H1 (cell line): ENCODE measurements at regions not wholly inside any gene's neighbourhood (a gene's known extent, or its start where the extent isn't known, plus 50 kb on each side); places are given as distances from the start of the nearest gene placed in this dataset.

ENCODE experiments used
- CTCF ChIA-PET: fragments of 300-600 bp; sonication (Branson Sonifier 250); formaldehyde crosslinking; loops from one replicate; lab custom pipeline; 2021; ENCODE audit not compliant: partially characterized antibody; lab: Charles Lee
- POLR2A ChIA-PET: fragments of 300-600 bp; sonication (Branson Sonifier 250); formaldehyde crosslinking; loops from one replicate; lab custom pipeline; 2021; ENCODE audit warnings: inconsistent platforms; ENCODE audit not compliant: partially characterized antibody; lab: Charles Lee
- DNase-seq, 2 experiments: peaks; one replicate each; pipeline versions ENCODE4 v3.0.0 to v3.0.0-alpha.2; 2010 to 2022; ENCODE audit warnings: low spot score in 2 of 2, low read depth in 1 of 2, mixed read lengths in 1 of 2
- FAIRE-seq: peaks from 2 replicates; lab custom pipeline; 2011; peaks lifted over from hg19 to GRCh38; lab: Jason Lieb, UNC
- H2AFZ ChIP-seq: 2 replicates; pipeline ENCODE4 v1.8.1; 2012; ENCODE audit warnings: low read length, inconsistent platforms
- H2AK5ac ChIP-seq: 2 replicates; pipeline ENCODE4 v1.6.1; 2013; ENCODE audit warnings: low read depth, low read length
- H2BK120ac ChIP-seq: replicated peaks from 2 replicates; pipeline ENCODE3; 2013; ENCODE audit warnings: low read depth, low read length, inconsistent platforms
- H2BK12ac ChIP-seq: 2 replicates; pipeline ENCODE4 v1.6.1; 2013; ENCODE audit warnings: low read depth, low read length
- H2BK15ac ChIP-seq: 2 replicates; pipeline ENCODE4 v1.6.1; 2013; ENCODE audit warnings: low read length
- H2BK20ac ChIP-seq: 2 replicates; pipeline ENCODE4 v1.6.1; 2013; ENCODE audit warnings: low read length
- H2BK5ac ChIP-seq: 2 replicates; pipeline ENCODE4 v1.6.1; 2013; ENCODE audit warnings: low read depth, low read length
- H3K14ac ChIP-seq: 2 replicates; pipeline ENCODE4 v1.6.1; 2013; ENCODE audit warnings: inconsistent platforms; ENCODE audit not compliant: insufficient read length
- H3K18ac ChIP-seq: 2 replicates; pipeline ENCODE4 v1.6.1; 2013; ENCODE audit warnings: low read length; ENCODE audit errors: extremely low read depth
- H3K23ac ChIP-seq: 2 replicates; pipeline ENCODE4 v1.6.1; 2013; ENCODE audit warnings: inconsistent platforms; ENCODE audit not compliant: insufficient read length
- H3K23me2 ChIP-seq: 2 replicates; pipeline ENCODE4 v1.6.1; 2013; ENCODE audit warnings: low read depth, low read length
- H3K27ac ChIP-seq: 2 replicates; pipeline ENCODE4 v1.6.1; 2011; ENCODE audit warnings: low read depth, low read length, inconsistent platforms
- H3K27me3 ChIP-seq, 4 experiments: replicated peaks in 1 of 4; 1 replicate in 1 of 4; 2 replicates in 3 of 4; pipeline versions ENCODE4 v1.6.1 to v1.8.1; 2011 to 2013; ENCODE audit warnings: low read length in 3 of 4, mild to moderate bottlenecking in 3 of 4, inconsistent platforms in 2 of 4, mixed read lengths in 2 of 4, moderate library complexity in 1 of 4; ENCODE audit not compliant: control insufficient read depth in 3 of 4, insufficient read depth in 3 of 4; ENCODE audit errors: extremely low read depth in 1 of 4
- H3K36me3 ChIP-seq, 4 experiments: 2 replicates each; pipeline versions ENCODE4 v1.6.1 to v1.8.1; 2011 to 2013; ENCODE audit warnings: mild to moderate bottlenecking in 4 of 4, low read length in 3 of 4, moderate library complexity in 2 of 4, control low read depth in 1 of 4, inconsistent platforms in 1 of 4; ENCODE audit not compliant: insufficient read depth in 4 of 4, control insufficient read depth in 2 of 4
- H3K4ac ChIP-seq: replicated peaks from 2 replicates; pipeline ENCODE3; 2013; ENCODE audit warnings: low read length, low read depth, mixed read lengths, inconsistent platforms; ENCODE audit not compliant: insufficient read length
- H3K4me1 ChIP-seq, 4 experiments: replicated peaks in 1 of 4; 1 replicate in 1 of 4; 2 replicates in 3 of 4; pipeline versions ENCODE4 v1.6.1 to v1.8.1; 2011 to 2013; ENCODE audit warnings: low read length in 3 of 4, inconsistent platforms in 2 of 4, mixed read lengths in 1 of 4; ENCODE audit not compliant: insufficient read depth in 4 of 4, control insufficient read depth in 3 of 4
- H3K4me2 ChIP-seq, 2 experiments: 2 replicates each; pipeline versions ENCODE4 v1.6.1 to v1.8.1; 2011 to 2013; ENCODE audit warnings: low read depth in 2 of 2, low read length in 2 of 2, control low read depth in 1 of 2, inconsistent platforms in 1 of 2, mild to moderate bottlenecking in 1 of 2; ENCODE audit not compliant: insufficient read depth in 1 of 2
- H3K4me3 ChIP-seq, 4 experiments: fragments of 200-600, 300-600 bp in 1 of 4; sonication (generic), shearing (Covaris generic), sonication (Bioruptor Twin) in 1 of 4; 2 replicates each; pipeline versions ENCODE4 v1.5.1 to v1.8.1; 2011 to 2016; ENCODE audit warnings: low read length in 4 of 4, low read depth in 3 of 4, control low read depth in 2 of 4, inconsistent platforms in 2 of 4, mild to moderate bottlenecking in 2 of 4, mixed read lengths in 1 of 4, moderate library complexity in 1 of 4; ENCODE audit not compliant: insufficient read depth in 2 of 4; ENCODE audit errors: extremely low read depth in 1 of 4
- H3K56ac ChIP-seq: replicated peaks from 2 replicates; pipeline ENCODE3; 2013; ENCODE audit warnings: low read depth, mild to moderate bottlenecking, mixed read lengths, low read length, inconsistent platforms; ENCODE audit not compliant: insufficient read length
- H3K79me1 ChIP-seq: 2 replicates; pipeline ENCODE4 v1.6.1; 2013; ENCODE audit warnings: low read depth, low read length, control low read depth
- H3K79me2 ChIP-seq, 2 experiments: 2 replicates each; pipeline versions ENCODE4 v1.6.1 to v1.8.1; 2012 to 2013; ENCODE audit warnings: low read length in 2 of 2, mild to moderate bottlenecking in 2 of 2, inconsistent platforms in 1 of 2; ENCODE audit not compliant: insufficient read depth in 2 of 2, control insufficient read depth in 1 of 2
- H3K9ac ChIP-seq, 4 experiments: replicated peaks in 1 of 4; 1 replicate in 1 of 4; 2 replicates in 3 of 4; pipeline versions ENCODE4 v1.6.1 to v1.8.1; 2011 to 2013; ENCODE audit warnings: low read depth in 3 of 4, low read length in 3 of 4, control low read depth in 2 of 4, mild to moderate bottlenecking in 2 of 4, moderate library complexity in 2 of 4, inconsistent platforms in 1 of 4; ENCODE audit errors: extremely low read depth in 1 of 4
- H3K9me3 ChIP-seq, 2 experiments: 2 replicates each; pipeline versions ENCODE4 v1.6.1 to v1.8.1; 2012 to 2013; ENCODE audit warnings: mild to moderate bottlenecking in 2 of 2, moderate library complexity in 2 of 2, control low read depth in 1 of 2, inconsistent platforms in 1 of 2, low read depth in 1 of 2, low read length in 1 of 2, mixed read lengths in 1 of 2; ENCODE audit not compliant: insufficient read depth in 2 of 2
- H4K20me1 ChIP-seq, 2 experiments: replicated peaks in 1 of 2; 2 replicates each; pipeline versions ENCODE3 to v1.8.1; 2011 to 2013; ENCODE audit warnings: inconsistent platforms in 2 of 2, low read length in 2 of 2, mild to moderate bottlenecking in 1 of 2; ENCODE audit not compliant: insufficient read depth in 2 of 2, control insufficient read depth in 1 of 2
- H4K5ac ChIP-seq: 2 replicates; pipeline ENCODE4 v1.6.1; 2013; ENCODE audit warnings: low read length, low read depth, mixed read lengths, inconsistent platforms; ENCODE audit not compliant: insufficient read length
- H4K8ac ChIP-seq: 2 replicates; pipeline ENCODE4 v1.8.0; 2013; ENCODE audit warnings: mild to moderate bottlenecking, moderate library complexity, low read length, inconsistent platforms; ENCODE audit not compliant: insufficient read depth; ENCODE audit errors: extremely low read depth
- H4K91ac ChIP-seq: replicated peaks from 2 replicates; pipeline ENCODE3; 2013; ENCODE audit warnings: low read length, mixed read lengths, inconsistent platforms; ENCODE audit not compliant: insufficient read length
- BACH1 ChIP-seq: IDR thresholded peaks from 2 replicates; pipeline ENCODE4 v1.6.1; 2012; ENCODE audit warnings: low read length, improper control_type of control experiment
- BRCA1 ChIP-seq: IDR thresholded peaks from 2 replicates; pipeline ENCODE4 v1.6.1; 2012; ENCODE audit warnings: low read depth, low read length, improper control_type of control experiment
- CBX5 ChIP-seq: fragments of 300-800, 300-1000 bp; sonication (generic); IDR thresholded peaks from 2 replicates; pipeline ENCODE4 v1.7.1; 2016; ENCODE audit warnings: antibody characterized with exemption, low read length, low read depth
- FOSL1 ChIP-seq: IDR thresholded peaks from 2 replicates; pipeline ENCODE4 v1.6.1; 2011; ENCODE audit warnings: mild to moderate bottlenecking, low read depth, low read length, moderate library complexity; ENCODE audit not compliant: insufficient read depth
- POLR2AphosphoS5 ChIP-seq: IDR thresholded peaks from 2 replicates; pipeline ENCODE4 v1.6.1; 2011; ENCODE audit warnings: low read depth, low read length
- RAD21 ChIP-seq, 2 experiments: IDR thresholded peaks in 1 of 2; conservative IDR thresholded peaks in 1 of 2; 2 replicates each; pipeline ENCODE4 v1.6.1; 2011; ENCODE audit warnings: low read depth in 2 of 2, low read length in 2 of 2, improper control_type of control experiment in 1 of 2, inconsistent platforms in 1 of 2, mild to moderate bottlenecking in 1 of 2, moderate library complexity in 1 of 2
- RBBP5 ChIP-seq: IDR thresholded peaks from 2 replicates; pipeline ENCODE4 v1.7.1; 2012; ENCODE audit warnings: low read depth, mild to moderate bottlenecking, inconsistent platforms, low read length, moderate library complexity, borderline replicate concordance
- SP1 ChIP-seq: IDR thresholded peaks from 2 replicates; pipeline ENCODE4 v1.6.1; 2011; ENCODE audit warnings: low read depth, low read length
- SP2 ChIP-seq: IDR thresholded peaks from 2 replicates; pipeline ENCODE4 v1.6.1; 2012; ENCODE audit warnings: mild to moderate bottlenecking, low read length, inconsistent platforms
- SP4 ChIP-seq: IDR thresholded peaks from 2 replicates; pipeline ENCODE4 v1.6.1; 2012; ENCODE audit warnings: low read length, inconsistent platforms
- TCF12 ChIP-seq: IDR thresholded peaks from 2 replicates; pipeline ENCODE4 v1.6.1; 2011; ENCODE audit warnings: low read depth, mild to moderate bottlenecking, low read length
- WGBS, 2 experiments: shearing (Covaris generic) in 1 of 2; methylation state at CpG; one replicate each; pipeline versions ENCODE4 v1.1.6 to v1.1.7; 2013 to 2015; ENCODE audit warnings: low lambda C conversion rate in 2 of 2, mixed read lengths in 2 of 2, inconsistent platforms in 1 of 2, low coverage in 1 of 2, missing lambda C conversion rate in 1 of 2; ENCODE audit not compliant: insufficient replicate concordance in 2 of 2, insufficient coverage in 1 of 2, insufficient read length in 1 of 2; ENCODE audit errors: extremely low coverage in 1 of 2, missing lambda C conversion rate in 1 of 2; 5-methylcytosine and 5-hydroxymethylcytosine counted together

DNA sequence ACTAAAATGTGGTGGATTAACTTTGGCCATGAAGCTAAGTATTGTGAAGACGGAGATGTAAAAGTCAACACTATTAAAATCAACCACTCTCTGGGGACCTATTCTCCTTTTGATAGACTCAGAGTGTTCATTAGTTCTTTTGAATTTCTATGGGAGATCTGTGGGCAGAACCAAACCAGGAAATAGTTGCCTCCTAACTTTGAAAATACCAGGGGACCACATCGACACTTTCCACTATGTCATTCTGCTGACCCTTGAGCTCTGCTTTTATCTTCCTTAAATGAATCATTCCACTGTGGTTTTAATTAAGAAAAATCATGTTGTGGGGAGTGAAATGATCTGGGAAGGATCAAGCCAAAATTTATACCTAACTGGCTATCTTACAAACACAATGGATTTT, 960.5 kb downstream of the GATA3 start:
- Histone ChIP-seq H3K36me3 (no peaks in the 10 kb centered on the region), H4K91ac (no peak overlapping the region), H3K14ac (no peak overlapping the region), H3K23me2 (no peaks in the 10 kb centered on the region), H3K9me3 (no peaks in the 10 kb centered on the region), H4K20me1 (no peaks in the 10 kb centered on the region), H2BK15ac (no peak overlapping the region), H2BK12ac (no peak overlapping the region), H4K8ac (no peak overlapping the region), H3K9ac (no peak overlapping the region), H2AK5ac (no peak overlapping the region), H2AFZ (peak overlapping the region; percentile 26; the same call in 1 of the 2 replicates), H3K79me1 (no peaks in the 10 kb centered on the region), H3K4me3 (no peak overlapping the region), H3K4ac (no peak overlapping the region), H4K5ac (no peak overlapping the region), H2BK5ac (no peak overlapping the region), H3K4me1 (peaks cover 0 to 3% (median 0%) of the 10 kb centered on the region in 4 experiments; a peak in 1 of 7 replicates), H2BK120ac (no peak overlapping the region), H3K56ac (no peak overlapping the region), H2BK20ac (no peak overlapping the region), H3K27ac (no peak overlapping the region), H3K23ac (no peak overlapping the region), H3K18ac (no peak overlapping the region), H3K79me2 (no peaks in the 10 kb centered on the region), H3K27me3 (no peaks in the 10 kb centered on the region), H3K4me2 (no peak overlapping the region)
- FAIRE-seq = no peak
- CTCF ChIA-PET = no interaction called here
- 100% methylated on average over 2 of the region's 2 CpGs; no CpG with 5 or more reads in 1 of the 2 experiments for WGBS, 2 experiments
- POLR2A ChIA-PET = no interaction called here
- DNase-seq = no peak
- TF ChIP-seq SP4 (no peak), SP2 (no peak), RBBP5 (no peak), FOSL1 (no peak), BACH1 (no peak), SP1 (no peak), BRCA1 (no peak), TCF12 (no peak), CBX5 (no peak), POLR2AphosphoS5 (no peak), RAD21 (IDR thresholded peaks at IDR 0.05 in 1 of 2, conservative IDR thresholded peaks at IDR 0.05 in 1 of 2; ENCODE audit: low read depth in 2 of 2, low read length in 2 of 2) (no peak)
